K562 (cell line): ENCODE measurements at regions not wholly inside any gene's neighbourhood (a gene's known extent, or its start where the extent isn't known, plus 50 kb on each side); places are given as distances from the start of the nearest gene placed in this dataset.

Experiments
- ATAC-seq: fragments of 200-7000 bp; cut with Tn5 transposase; 3 replicates; pipeline ENCODE4 v1.9.1; 2020; ENCODE audit warnings: moderate library complexity
- BruUV-seq: library from RNA; stranded (reverse); fragments of 400-500 nt; replicated peaks from 2 replicates; lab custom pipeline; 2021; lab: Mats Ljungman, UMichigan
- CTCF ChIA-PET: fragments of 300-600 bp; formaldehyde crosslinking; extraction: SDS; loops from one replicate; lab custom pipeline; 2021; ENCODE audit warnings: low intra/inter-chr PET ratio; lab: Yijun Ruan, JAX
- POLR2A ChIA-PET: fragments of 300-600, 350-650 bp; sonication (Branson Sonifier 250); formaldehyde crosslinking; extraction: SDS; loops from one replicate; lab custom pipeline; 2021; ENCODE audit warnings: antibody characterized with exemption, inconsistent platforms; lab: Yijun Ruan, JAX
- DNase-seq, 4 experiments: peaks; one replicate each; pipeline versions ENCODE4 v3.0.0 to v3.0.0-alpha.2; 2011 to 2018; ENCODE audit warnings: low spot score in 3 of 4, mixed read lengths in 3 of 4; ENCODE audit errors: extremely low read depth in 1 of 4
- FAIRE-seq: peaks from 2 replicates; lab custom pipeline; 2011; peaks lifted over from hg19 to GRCh38; lab: Jason Lieb, UNC
- H2AFZ ChIP-seq: 2 replicates; pipeline ENCODE4 v1.6.0; 2011; ENCODE audit warnings: low read depth, low read length, control low read depth, inconsistent platforms
- H3K27ac ChIP-seq: fragments of 200-600 bp; 3 replicates; pipeline ENCODE4 v1.8.0; 2011; ENCODE audit warnings: low read depth, mild to moderate bottlenecking, control low read depth, inconsistent platforms, low read length, moderate library complexity, mixed read lengths; ENCODE audit errors: extremely low read depth
- H3K27me3 ChIP-seq, 2 experiments: fragments of 300-600 bp in 1 of 2; 2 replicates in 1 of 2; 3 replicates in 1 of 2; pipeline versions ENCODE4 v1.6.0 to v1.8.0; 2011; ENCODE audit warnings: inconsistent platforms in 2 of 2, low read length in 2 of 2, mild to moderate bottlenecking in 1 of 2, mixed read lengths in 1 of 2, moderate library complexity in 1 of 2; ENCODE audit not compliant: control insufficient read depth in 2 of 2, insufficient read depth in 2 of 2
- H3K36me3 ChIP-seq: fragments of 300-600 bp; 3 replicates; pipeline ENCODE4 v1.8.0; 2011; ENCODE audit warnings: mild to moderate bottlenecking, low read length, inconsistent platforms; ENCODE audit not compliant: control insufficient read depth, insufficient read depth
- H3K4me1 ChIP-seq, 2 experiments: fragments of 200-600 bp in 1 of 2; replicated peaks in 1 of 2; 2 replicates in 1 of 2; 3 replicates in 1 of 2; pipeline versions ENCODE4 v1.5.1 to v1.8.0; 2011; ENCODE audit warnings: inconsistent platforms in 2 of 2, low read length in 2 of 2, mild to moderate bottlenecking in 1 of 2, mixed read lengths in 1 of 2, moderate library complexity in 1 of 2; ENCODE audit not compliant: control insufficient read depth in 2 of 2, insufficient read depth in 2 of 2
- H3K4me2 ChIP-seq: 2 replicates; pipeline ENCODE4 v1.6.1; 2011; ENCODE audit warnings: low read length, control low read depth, inconsistent platforms, mixed read lengths; ENCODE audit not compliant: insufficient read depth
- H3K4me3 ChIP-seq: fragments of 200-600 bp; sonication (generic), shearing (Covaris generic); 2 replicates; pipeline ENCODE4 v1.5.1; 2016; ENCODE audit warnings: control low read depth, inconsistent platforms
- H3K79me2 ChIP-seq: fragments of 200-600 bp; 3 replicates; pipeline ENCODE4 v1.8.0; 2011; ENCODE audit warnings: low read length, inconsistent platforms; ENCODE audit not compliant: control insufficient read depth, insufficient read depth
- H3K9ac ChIP-seq, 2 experiments: 2 replicates each; pipeline versions ENCODE4 v1.6.0 to v1.6.1; 2011; ENCODE audit warnings: low read depth in 2 of 2, low read length in 2 of 2, control low read depth in 1 of 2, inconsistent platforms in 1 of 2, mild to moderate bottlenecking in 1 of 2, mixed read lengths in 1 of 2; ENCODE audit not compliant: insufficient read depth in 1 of 2
- H3K9me1 ChIP-seq: one replicate; pipeline ENCODE4 v1.6.0; 2011; ENCODE audit warnings: inconsistent platforms, mild to moderate bottlenecking, low read length, moderate library complexity; ENCODE audit not compliant: control insufficient read depth, insufficient read depth
- H3K9me3 ChIP-seq: replicated peaks from 2 replicates; pipeline ENCODE4 v1.5.1; 2011; ENCODE audit warnings: low read depth, low read length, inconsistent platforms; ENCODE audit not compliant: control insufficient read depth, insufficient read depth
- H4K20me1 ChIP-seq: replicated peaks from 2 replicates; pipeline ENCODE4 v1.6.1; 2011; ENCODE audit warnings: low read length, inconsistent platforms, mixed read lengths; ENCODE audit not compliant: control insufficient read depth, insufficient read depth
- CBFA2T2 ChIP-seq: fragments of 450-650 bp; conservative IDR thresholded peaks from 2 replicates; pipeline ENCODE4 v1.6.1; 2017; ENCODE audit warnings: mild to moderate bottlenecking
- FOS ChIP-seq: IDR thresholded peaks from 3 replicates; pipeline ENCODE4 v1.6.1; 2011; ENCODE audit not compliant: insufficient read length; ENCODE audit errors: extremely low read depth
- MNT ChIP-seq, 2 experiments: fragments of 450-650 bp; conservative IDR thresholded peaks; 2 replicates each; pipeline ENCODE4 v1.6.1; 2017; ENCODE audit warnings: mild to moderate bottlenecking in 2 of 2, moderate library complexity in 2 of 2
- MYNN ChIP-seq, 2 experiments: sonication (generic); formaldehyde crosslinking in 1 of 2; IDR thresholded peaks; 2 replicates each; pipeline versions ENCODE4 v1.5.0 to v1.6.1; 2016 to 2020; ENCODE audit warnings: antibody characterized with exemption in 1 of 2, missing genetic modification reagents in 1 of 2
- POLR2G ChIP-seq: fragments of 200-400 bp; formaldehyde crosslinking; IDR thresholded peaks from 2 replicates; pipeline ENCODE4 v1.6.1; 2017; ENCODE audit warnings: low read depth, mild to moderate bottlenecking, antibody characterized with exemption, low read length, moderate library complexity
- RNF219 ChIP-seq: fragments of 250-450 bp; sonication (Bioruptor Pico); IDR thresholded peaks from 2 replicates; pipeline ENCODE4 v1.5.0; 2022; ENCODE audit warnings: mild to moderate bottlenecking
- SAFB ChIP-seq: fragments of 200-400 bp; formaldehyde crosslinking; IDR thresholded peaks from 2 replicates; pipeline ENCODE4 v1.6.1; 2017; ENCODE audit warnings: low read depth, low read length, borderline replicate concordance
- ZBTB33 ChIP-seq: sonication (generic); formaldehyde crosslinking; IDR thresholded peaks from 2 replicates; pipeline ENCODE4 v1.8.1; 2023; ENCODE audit warnings: mild to moderate bottlenecking, missing genetic modification reagents
- ZBTB5 ChIP-seq: fragments of 450-650 bp; IDR thresholded peaks from 2 replicates; pipeline ENCODE4 v1.6.1; 2017; ENCODE audit warnings: antibody characterized with exemption
- ZHX1 ChIP-seq: fragments of 150-350 bp; conservative IDR thresholded peaks from 2 replicates; pipeline ENCODE4 v1.6.1; 2014; ENCODE audit warnings: low read length
- ZSCAN29 ChIP-seq: fragments of 450-650 bp; IDR thresholded peaks from 2 replicates; pipeline ENCODE4 v1.6.1; 2017
- WGBS: fragments of 100-300 bp; shearing (Covaris generic); methylation state at CpG from one replicate; pipeline ENCODE4 v1.1.6; 2016; ENCODE audit warnings: low coverage, mixed read lengths; ENCODE audit not compliant: insufficient coverage; ENCODE audit errors: missing lambda C conversion rate; 5-methylcytosine and 5-hydroxymethylcytosine counted together
- in situ Hi-C: fragments of 300-500 bp; cut with MboI; formaldehyde crosslinking; loops from 4 replicates; pipeline ENCODE4 v1.15.0; 2018; ENCODE audit warnings: inconsistent platforms, mixed read lengths
- intact Hi-C: fragments of 100-400 bp; cut with micrococcal nuclease; formaldehyde crosslinking; loops from 2 replicates; pipeline ENCODE4 v1.14.2; 2022

- Histone ChIP-seq H3K4me2 (no peak overlapping the region), H3K36me3 (no peaks in the 10 kb centered on the region), H3K9me3 (no peaks in the 10 kb centered on the region), H2AFZ (no peak overlapping the region), H3K27ac (no peak overlapping the region), H3K4me1 (no peaks in the 10 kb centered on the region), H4K20me1 (no peaks in the 10 kb centered on the region), H3K79me2 (no peaks in the 10 kb centered on the region), H3K27me3 (no peaks in the 10 kb centered on the region), H3K4me3 (no peak overlapping the region), H3K9ac (no peak overlapping the region), H3K9me1 (no peaks in the 10 kb centered on the region)
- DNase-seq (no peak), ATAC-seq (no peak), FAIRE-seq (no peak)
- WGBS = 0% methylated on average over 1 of the region's 1 CpG
- BruUV-seq = no TSS peak
- in situ Hi-C loops (no loop called here), intact Hi-C loops (no loop called here)
- ChIA-PET POLR2A (no interaction called here), CTCF (no interaction called here)
- TF ChIP-seq ZBTB33 (no peak), MYNN (IDR thresholded peaks at IDR 0.05) (no peak), MYNN (CRISPR knock-in tag; IDR thresholded peaks at IDR 0.05) (no peak), RNF219 (CRISPR knock-in tag) (no peak), CBFA2T2 (no peak), SAFB (no peak), ZHX1 (no peak), MNT (conservative IDR thresholded peaks at IDR 0.05) (no peak), ZBTB5 (no peak), POLR2G (no peak), ZSCAN29 (no peak), FOS (no peak)
Observed at GRCh38 chr5:97542469-97542868, 359.4 kb upstream of the RIOK2 start.
